Endodermal cell (in vitro differentiated cells): ENCODE measurements at regions not wholly inside any gene's neighbourhood (a gene's known extent, or its start where the extent isn't known, plus 50 kb on each side); places are given as distances from the start of the nearest gene placed in this dataset.

ENCODE experiments used
- DNase-seq: peaks from one replicate; pipeline ENCODE4 v3.0.0-alpha.2; 2017
- H3K27ac ChIP-seq: 2 replicates; pipeline ENCODE4 v1.5.1; 2013; ENCODE audit warnings: mild to moderate bottlenecking, low read depth, low read length, moderate library complexity
- H3K27me3 ChIP-seq: 2 replicates; pipeline ENCODE4 v1.6.1; 2013; ENCODE audit warnings: mild to moderate bottlenecking, low read length, moderate library complexity; ENCODE audit not compliant: insufficient read depth, control insufficient read depth, poor library complexity, severe bottlenecking
- H3K36me3 ChIP-seq: 2 replicates; pipeline ENCODE4 v1.7.0; 2013; ENCODE audit warnings: mild to moderate bottlenecking, low read length, moderate library complexity; ENCODE audit not compliant: control insufficient read depth, insufficient read depth
- H3K4me1 ChIP-seq: one replicate; pipeline ENCODE4 v1.7.0; 2013; ENCODE audit warnings: low read length; ENCODE audit not compliant: control insufficient read depth, insufficient read depth
- H3K4me3 ChIP-seq: 2 replicates; pipeline ENCODE4 v1.5.1; 2013; ENCODE audit warnings: mild to moderate bottlenecking, low read length, moderate library complexity
- H3K9ac ChIP-seq: 2 replicates; pipeline ENCODE4 v1.6.1; 2013; ENCODE audit warnings: mild to moderate bottlenecking, low read length, moderate library complexity; ENCODE audit not compliant: poor library complexity, severe bottlenecking; ENCODE audit errors: extremely low read depth
- H3K9me3 ChIP-seq: 2 replicates; pipeline ENCODE4 v1.6.1; 2013; ENCODE audit warnings: mild to moderate bottlenecking, low read length, moderate library complexity; ENCODE audit not compliant: control insufficient read depth
- H3K27ac Mint-ChIP-seq: 2 replicates; pipeline ENCODE4 v1.8.0; 2020; ENCODE audit warnings: mixed read lengths
- H3K27me3 Mint-ChIP-seq: 2 replicates; pipeline ENCODE4 v1.8.0; 2021; ENCODE audit warnings: mild to moderate bottlenecking, mixed read lengths; ENCODE audit not compliant: insufficient read depth
- H3K36me3 Mint-ChIP-seq: 2 replicates; pipeline ENCODE4 v1.8.0; 2020; ENCODE audit warnings: low read depth, mixed read lengths
- H3K4me1 Mint-ChIP-seq: 2 replicates; pipeline ENCODE4 v1.8.0; 2020; ENCODE audit warnings: mixed read lengths
- H3K4me3 Mint-ChIP-seq: 2 replicates; pipeline ENCODE4 v1.8.0; 2020; ENCODE audit warnings: mild to moderate bottlenecking, moderate library complexity, mixed read lengths
- H3K9me3 Mint-ChIP-seq: 2 replicates; pipeline ENCODE4 v1.8.0; 2020; ENCODE audit warnings: mild to moderate bottlenecking, mixed read lengths
- WGBS, 2 experiments: methylation state at CpG; one replicate each; pipeline versions ENCODE4 v1.1.5 to v1.1.7; 2013; ENCODE audit warnings: missing lambda C conversion rate in 2 of 2, mixed read lengths in 1 of 2; ENCODE audit not compliant: insufficient coverage in 1 of 2, insufficient read length in 1 of 2; 5-methylcytosine and 5-hydroxymethylcytosine counted together
- TF ChIP-seq, protein P1 (sequence below): fragments of 200-600 bp; sonication (generic); conservative IDR thresholded peaks from 2 replicates; pipeline ENCODE4 v1.5.0; 2021; ENCODE audit warnings: antibody characterized with exemption, mild to moderate bottlenecking

- Mint-ChIP-seq H3K27me3 (no peaks in the 10 kb centered on the region), H3K4me3 (no peak overlapping the region), H3K9me3 (peaks cover 9% of the 10 kb centered on the region), H3K36me3 (no peaks in the 10 kb centered on the region), H3K4me1 (peaks cover 8% of the 10 kb centered on the region), H3K27ac (no peak overlapping the region)
- no peak overlapping the region for H3K27ac ChIP-seq
- H3K4me3 ChIP-seq = no peak overlapping the region
- 77 to 100% methylated on average over 1 to 3 of the region's 3 CpGs for WGBS, 2 experiments
- no peaks in the 10 kb centered on the region for H3K27me3 ChIP-seq
- no peaks in the 10 kb centered on the region for H3K36me3 ChIP-seq
- peaks cover 9% of the 10 kb centered on the region for H3K9me3 ChIP-seq
- no peaks in the 10 kb centered on the region for H3K4me1 ChIP-seq
- H3K9ac ChIP-seq = no peak overlapping the region
- DNase-seq = no peak
- TF ChIP-seq, protein P1, sequence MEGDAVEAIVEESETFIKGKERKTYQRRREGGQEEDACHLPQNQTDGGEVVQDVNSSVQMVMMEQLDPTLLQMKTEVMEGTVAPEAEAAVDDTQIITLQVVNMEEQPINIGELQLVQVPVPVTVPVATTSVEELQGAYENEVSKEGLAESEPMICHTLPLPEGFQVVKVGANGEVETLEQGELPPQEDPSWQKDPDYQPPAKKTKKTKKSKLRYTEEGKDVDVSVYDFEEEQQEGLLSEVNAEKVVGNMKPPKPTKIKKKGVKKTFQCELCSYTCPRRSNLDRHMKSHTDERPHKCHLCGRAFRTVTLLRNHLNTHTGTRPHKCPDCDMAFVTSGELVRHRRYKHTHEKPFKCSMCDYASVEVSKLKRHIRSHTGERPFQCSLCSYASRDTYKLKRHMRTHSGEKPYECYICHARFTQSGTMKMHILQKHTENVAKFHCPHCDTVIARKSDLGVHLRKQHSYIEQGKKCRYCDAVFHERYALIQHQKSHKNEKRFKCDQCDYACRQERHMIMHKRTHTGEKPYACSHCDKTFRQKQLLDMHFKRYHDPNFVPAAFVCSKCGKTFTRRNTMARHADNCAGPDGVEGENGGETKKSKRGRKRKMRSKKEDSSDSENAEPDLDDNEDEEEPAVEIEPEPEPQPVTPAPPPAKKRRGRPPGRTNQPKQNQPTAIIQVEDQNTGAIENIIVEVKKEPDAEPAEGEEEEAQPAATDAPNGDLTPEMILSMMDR = peak; percentile 39
Observed at GRCh38 chr3:187974871-187975271, 179.1 kb upstream of the LPP start.

GRCh38 chr3:187975561-187976364 lies 178.2 kb upstream of the LPP start:
- H3K4me3 ChIP-seq = no peak overlapping the region
- H3K36me3 ChIP-seq = no peaks in the 10 kb centered on the region
- H3K4me1 Mint-ChIP-seq = peaks cover 8% of the 10 kb centered on the region
- TF ChIP-seq, protein P1 = no peak
- H3K4me1 ChIP-seq = no peaks in the 10 kb centered on the region
- no peak overlapping the region for H3K9ac ChIP-seq
- no peaks in the 10 kb centered on the region for H3K27me3 Mint-ChIP-seq
- H3K27me3 ChIP-seq = no peaks in the 10 kb centered on the region
- peaks cover 9% of the 10 kb centered on the region for H3K9me3 Mint-ChIP-seq
- WGBS, 2 experiments = 85 to 87% methylated on average over 4 to 7 of the region's 7 CpGs
- no peak overlapping the region for H3K27ac ChIP-seq
- H3K9me3 ChIP-seq = peaks cover 9% of the 10 kb centered on the region
- no peak overlapping the region for H3K27ac Mint-ChIP-seq
- H3K4me3 Mint-ChIP-seq = no peak overlapping the region
- DNase-seq = peak; percentile 61
- H3K36me3 Mint-ChIP-seq = no peaks in the 10 kb centered on the region

DNA sequence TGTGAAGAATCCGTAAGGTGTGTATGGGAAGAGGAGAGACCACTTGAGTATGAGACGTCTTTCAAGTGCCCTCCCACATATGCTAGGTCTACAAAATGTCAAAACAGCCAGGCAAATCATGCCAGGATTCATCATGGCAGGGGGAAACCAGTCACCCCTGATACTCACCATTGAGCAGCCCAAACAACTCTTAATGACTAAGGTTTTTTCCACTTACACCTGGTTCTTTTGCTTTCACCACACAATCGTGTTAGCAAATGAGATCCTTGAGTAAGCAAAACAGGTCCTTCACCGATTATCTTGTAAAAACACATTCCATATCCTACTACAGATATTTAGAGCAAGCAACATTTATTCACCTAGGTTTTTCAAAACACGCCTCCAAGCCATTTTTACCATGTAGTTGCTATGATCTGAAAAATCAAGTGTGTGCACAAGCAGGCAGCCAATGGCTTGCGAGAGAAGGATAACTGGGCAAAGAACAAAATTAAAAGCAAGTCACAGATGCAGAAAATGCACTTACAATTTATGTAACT lies 177.5 kb upstream of the LPP start:
- H3K4me1 Mint-ChIP-seq = peaks cover 8% of the 10 kb centered on the region
- no peak overlapping the region for H3K27ac Mint-ChIP-seq
- WGBS, 2 experiments = 92 to 100% methylated on average over 4 to 6 of the region's 6 CpGs

More for the DNA sequence above, 177.5 kb upstream of the LPP start:
- Histone ChIP-seq H3K9me3 (peaks cover 9% of the 10 kb centered on the region), H3K27me3 (peaks cover 2% of the 10 kb centered on the region), H3K4me3 (no peak overlapping the region), H3K4me1 (no peaks in the 10 kb centered on the region), H3K36me3 (no peaks in the 10 kb centered on the region), H3K27ac (no peak overlapping the region), H3K9ac (no peak overlapping the region)
- no peak for DNase-seq
- no peak overlapping the region for H3K4me3 Mint-ChIP-seq
- H3K36me3 Mint-ChIP-seq = no peaks in the 10 kb centered on the region
- peaks cover 9% of the 10 kb centered on the region for H3K9me3 Mint-ChIP-seq
- TF ChIP-seq, protein P1 = no peak
- no peaks in the 10 kb centered on the region for H3K27me3 Mint-ChIP-seq
